GM21717 (cell line): ENCODE measurements at regions not wholly inside any gene's neighbourhood (a gene's known extent, or its start where the extent isn't known, plus 50 kb on each side); places are given as distances from the start of the nearest gene placed in this dataset.
"Not testable (repeated sequence)": the region's sequence is repeated elsewhere in the genome, so short reads cannot be mapped to it uniquely, and the experiment has no call there.

Experiments
- ATAC-seq: cut with Tn5 transposase; IDR thresholded peaks from one replicate; pipeline ENCODE4 v1.9.1; 2021; ENCODE audit warnings: mild to moderate bottlenecking, moderate library complexity; ENCODE audit not compliant: unreplicated experiment

DNA sequence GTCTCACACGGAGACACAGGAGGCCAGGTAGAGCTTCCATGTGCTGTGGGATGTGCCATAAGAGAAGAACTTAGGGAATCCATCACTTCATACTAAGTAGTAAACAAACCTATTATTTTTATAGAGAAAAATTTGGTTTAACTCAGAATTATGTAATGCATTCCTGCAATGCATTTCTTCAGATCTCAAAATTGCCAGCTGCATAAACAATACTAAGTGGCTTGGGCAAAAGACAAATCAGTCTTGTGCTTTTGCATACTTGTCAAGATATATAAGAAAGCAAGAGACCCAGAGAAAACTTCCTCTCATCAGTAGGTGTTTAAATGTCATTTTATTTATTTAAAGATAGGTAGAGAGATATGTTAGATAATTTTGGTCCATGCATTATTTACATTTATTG, 382.1 kb upstream of the CTSO start:
- no peak for ATAC-seq

DNA sequence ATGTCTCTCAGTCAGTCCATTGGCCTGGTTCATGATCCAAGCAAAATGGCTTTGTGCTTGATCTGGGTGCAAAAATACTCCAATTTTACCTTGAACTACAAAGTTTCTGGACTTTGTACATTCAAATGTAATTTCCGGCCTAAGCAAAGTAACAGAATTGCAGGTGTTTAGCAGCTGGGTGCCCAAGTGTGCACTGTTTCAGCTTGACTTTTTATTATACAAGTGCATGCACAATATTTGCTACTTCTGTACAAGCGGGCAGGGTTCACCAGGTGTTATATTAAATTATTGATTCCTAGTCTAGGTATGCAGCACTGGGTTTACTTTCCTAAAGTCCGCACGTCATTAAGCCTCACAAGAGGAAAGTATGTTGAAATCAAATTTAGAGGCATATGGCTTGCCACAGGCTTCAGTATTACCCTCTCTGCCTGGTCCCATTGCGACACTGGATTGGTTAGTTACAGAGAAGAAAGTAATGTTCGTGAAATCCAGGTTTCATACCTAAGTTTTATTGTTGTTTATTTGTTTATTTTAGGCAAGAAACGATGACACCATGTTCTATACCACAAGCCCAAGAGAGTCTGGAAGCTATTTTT, 376.9 kb upstream of the CTSO start:
- ATAC-seq, result no peak

DNA sequence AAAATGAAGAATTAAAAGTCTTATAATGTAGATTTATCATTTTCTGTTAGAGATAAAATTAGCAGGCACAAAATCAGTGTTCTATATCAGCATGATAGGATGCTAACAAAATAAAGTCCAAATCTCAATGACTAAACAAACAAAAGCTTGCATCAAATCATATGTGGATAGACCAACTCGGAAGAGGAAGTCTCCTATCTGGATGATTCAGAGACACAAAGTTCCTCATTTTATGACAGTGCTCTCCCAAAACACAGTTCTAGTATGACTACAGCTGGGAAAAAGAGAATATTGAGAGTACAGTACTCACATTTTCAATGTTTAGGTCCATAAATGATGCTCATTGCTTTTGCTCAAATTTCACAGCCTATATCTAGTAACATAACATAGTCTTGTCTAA, 376.1 kb upstream of the CTSO start:
- ATAC-seq, result no peak

DNA sequence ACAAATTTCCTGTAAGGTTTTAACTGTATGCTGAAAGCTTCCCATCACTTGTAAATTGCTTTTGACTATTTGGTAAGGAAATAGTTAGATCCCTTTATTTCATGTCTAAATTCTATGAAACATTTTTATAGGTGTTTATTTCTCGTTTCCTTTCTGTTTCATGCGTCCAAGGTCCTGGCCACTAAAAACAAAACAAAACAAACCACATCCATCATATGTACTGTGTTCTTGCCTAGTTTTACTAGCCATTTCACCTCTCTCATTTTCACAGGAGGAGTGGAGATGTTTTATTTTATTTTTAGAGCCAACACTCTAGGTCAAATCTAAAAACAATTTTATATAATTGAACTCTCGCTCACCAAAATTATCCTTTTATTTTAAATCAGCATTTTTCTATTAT, 375.2 kb upstream of the CTSO start:
- ATAC-seq, result no peak

DNA sequence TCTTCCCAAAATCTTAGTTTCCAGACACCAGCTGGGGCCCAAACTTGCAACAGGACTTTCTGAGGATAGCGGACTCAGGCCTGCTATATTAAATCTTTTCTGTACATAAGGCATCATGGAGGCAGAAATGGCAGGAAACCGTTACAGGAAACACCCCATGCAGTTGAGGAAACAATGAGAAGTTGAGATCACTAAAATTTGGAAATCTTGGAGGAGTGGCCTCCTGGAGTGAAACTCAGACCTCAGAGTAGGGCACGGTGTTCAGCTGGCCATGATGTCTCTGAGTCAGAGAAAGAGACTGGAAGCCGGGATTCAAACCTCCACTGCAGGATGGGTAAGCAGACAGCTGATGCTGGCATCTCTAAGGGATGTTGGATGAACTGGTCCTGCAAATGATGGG, 372.6 kb upstream of the CTSO start:
- ATAC-seq, result no peak

DNA sequence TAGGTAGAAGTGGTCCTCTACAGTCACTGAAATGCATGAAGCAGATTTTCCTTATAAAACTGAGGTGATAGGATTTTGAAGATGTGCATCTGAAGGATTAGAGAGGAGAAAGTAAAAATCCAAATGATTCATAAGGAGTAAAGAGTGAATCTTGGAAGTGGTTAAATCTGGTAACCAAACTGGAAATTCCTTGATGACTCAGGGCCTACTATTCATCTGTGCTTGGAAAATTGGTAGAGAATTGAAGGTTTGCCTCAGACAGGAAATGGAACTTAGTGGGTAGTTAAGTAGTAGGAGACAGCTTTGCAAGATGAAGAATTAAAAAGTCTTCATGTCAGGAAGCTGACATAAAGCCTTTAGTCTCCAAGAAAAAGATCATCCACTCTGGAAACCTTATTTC, 368.9 kb upstream of the CTSO start:
- ATAC-seq, result no peak

DNA sequence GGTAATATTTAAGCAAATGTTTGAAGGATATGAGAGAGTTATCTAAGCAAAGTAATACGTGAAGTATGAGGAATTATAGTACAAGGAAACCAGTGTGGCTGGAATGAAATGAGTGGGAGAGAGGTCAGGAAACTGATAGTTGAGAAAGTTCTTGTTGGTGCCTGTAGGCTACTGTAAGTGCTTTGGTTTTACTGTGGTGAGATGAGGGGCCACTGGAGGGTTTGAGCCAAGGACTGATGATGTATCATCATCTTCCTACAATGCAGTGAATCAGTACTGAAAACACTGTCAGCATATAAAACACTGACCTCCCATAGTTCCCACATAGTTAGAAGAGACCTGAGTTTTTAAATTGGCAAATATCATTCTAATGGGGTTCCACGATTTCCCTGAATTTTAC, 367.5 kb upstream of the CTSO start:
- no peak for ATAC-seq

DNA sequence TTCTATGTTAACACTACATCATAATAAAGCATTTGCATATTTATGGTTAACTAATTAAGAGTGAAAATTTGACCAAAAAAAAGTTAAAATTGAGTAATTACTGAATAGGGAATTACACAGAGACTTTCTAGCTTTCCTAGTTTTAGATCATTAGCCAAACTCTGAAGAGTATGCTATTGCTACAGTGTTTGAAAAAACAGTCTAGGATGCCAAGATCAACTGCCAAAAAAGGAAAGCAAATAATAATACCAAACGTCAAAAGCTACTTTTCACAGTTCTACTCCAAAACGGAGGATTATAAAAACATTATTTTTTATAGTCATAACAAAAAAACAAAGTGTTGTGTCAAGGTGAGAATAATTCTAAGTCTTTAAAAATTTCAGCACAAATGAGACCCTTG, 359.8 kb upstream of the CTSO start:
- no peak for ATAC-seq

DNA sequence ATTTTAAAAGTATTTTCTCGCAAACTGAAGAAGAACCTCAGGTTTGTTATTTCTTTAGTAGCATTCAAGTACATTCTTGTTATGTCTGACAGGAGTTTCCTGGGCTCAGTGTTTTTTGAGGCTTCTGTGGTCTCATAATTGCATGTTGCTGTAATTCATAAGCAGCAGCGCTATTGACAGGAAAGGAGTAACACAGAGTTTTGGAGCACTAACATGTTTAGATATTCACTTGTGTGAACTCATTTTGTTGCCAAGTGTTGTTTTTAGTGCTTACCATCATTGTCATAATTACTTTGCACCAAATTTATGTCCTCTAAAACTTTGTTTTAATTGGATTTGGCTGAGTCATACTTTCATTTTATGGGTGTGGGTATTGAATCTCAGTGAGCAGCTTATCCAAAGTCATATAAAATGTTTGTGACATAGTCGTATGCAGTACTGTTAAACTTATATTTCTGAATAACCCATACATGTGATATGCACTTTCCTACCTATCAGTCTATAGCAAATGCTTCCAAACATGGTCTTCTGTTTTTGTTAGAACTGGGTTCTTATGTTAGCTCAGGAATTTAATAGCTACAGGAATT, 358.7 kb upstream of the CTSO start:
- ATAC-seq, result no peak

DNA sequence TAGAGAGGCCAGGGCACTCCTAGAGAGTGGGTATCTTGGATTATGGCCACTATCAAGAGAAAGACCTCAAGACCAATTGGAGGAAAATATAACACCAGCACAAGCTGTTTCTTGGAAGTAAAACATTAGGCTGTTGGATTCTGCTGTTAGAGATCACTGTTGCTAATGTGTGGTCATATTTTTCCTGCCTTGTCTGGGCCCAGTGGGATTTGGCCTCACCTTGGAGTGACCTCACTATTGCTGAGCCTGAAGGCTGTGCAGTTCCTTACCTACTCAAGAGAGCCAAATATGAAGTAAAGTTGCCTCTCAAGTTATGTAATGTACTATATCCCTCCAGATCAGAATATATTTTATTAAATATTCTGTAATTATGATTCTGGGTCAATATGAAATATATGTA, 355.4 kb upstream of the CTSO start:
- ATAC-seq, result no peak

DNA sequence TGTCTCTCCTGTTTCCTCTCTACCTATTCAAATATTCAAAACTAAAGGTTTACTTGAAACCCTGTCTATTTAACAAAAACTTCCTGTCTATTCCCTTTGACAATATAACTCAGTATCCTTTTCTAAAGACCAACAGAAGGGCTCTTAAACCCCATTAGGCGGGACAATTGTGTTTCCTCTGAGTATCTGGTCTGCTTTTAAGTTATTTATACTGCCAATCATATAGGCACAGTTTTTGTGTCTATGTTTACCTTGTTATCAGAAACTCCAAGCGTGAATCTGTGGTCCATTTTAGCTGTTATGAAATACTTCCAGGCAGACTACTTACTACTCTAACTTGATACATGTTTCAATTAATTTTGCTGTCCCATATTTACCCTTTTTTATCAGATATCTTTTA, 350.0 kb upstream of the CTSO start:
- no peak for ATAC-seq

DNA sequence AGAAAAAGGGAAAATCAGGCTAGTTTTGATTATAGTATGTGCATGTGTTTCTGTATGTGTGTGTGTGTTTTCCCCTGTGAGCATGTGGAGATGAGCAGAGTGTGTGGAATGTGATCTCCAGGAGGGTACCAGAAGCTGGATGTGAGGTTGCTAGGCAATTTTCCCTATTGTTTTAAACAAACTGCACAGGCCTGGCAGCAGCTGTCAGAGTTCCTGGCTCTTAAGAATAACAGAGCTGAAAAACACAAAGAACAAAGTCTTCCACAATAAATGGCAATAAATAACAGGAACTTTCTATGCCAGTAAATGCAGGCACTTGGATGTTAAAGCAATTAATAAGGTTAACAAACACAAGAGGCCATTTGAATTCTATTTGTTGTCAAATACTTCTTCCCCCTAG, 344.6 kb upstream of the CTSO start:
- ATAC-seq, result no peak

DNA sequence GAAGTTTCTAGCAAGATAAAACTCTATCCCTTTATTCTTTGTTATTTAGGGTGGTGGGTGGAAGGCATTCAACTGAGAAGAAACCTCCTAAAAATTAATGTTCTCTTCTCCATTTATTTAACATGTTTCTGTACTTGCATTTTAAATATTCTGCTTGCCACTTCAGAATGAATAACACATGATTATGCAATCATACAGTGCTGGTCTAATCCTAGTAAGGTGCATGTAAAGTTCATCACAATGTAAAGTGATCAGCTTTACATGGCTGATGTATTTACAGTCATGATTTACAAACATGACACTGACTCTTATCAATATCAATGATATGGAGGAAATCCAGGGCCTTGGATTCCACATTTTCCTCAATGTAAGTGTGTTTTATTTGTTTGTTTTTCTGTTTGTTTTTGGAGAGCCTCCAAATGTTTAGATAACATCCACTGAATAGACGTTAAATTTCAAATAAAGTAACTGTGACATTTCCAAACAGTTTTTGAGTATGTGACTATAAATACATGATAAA, 342.1 kb upstream of the CTSO start:
- no peak for ATAC-seq

DNA sequence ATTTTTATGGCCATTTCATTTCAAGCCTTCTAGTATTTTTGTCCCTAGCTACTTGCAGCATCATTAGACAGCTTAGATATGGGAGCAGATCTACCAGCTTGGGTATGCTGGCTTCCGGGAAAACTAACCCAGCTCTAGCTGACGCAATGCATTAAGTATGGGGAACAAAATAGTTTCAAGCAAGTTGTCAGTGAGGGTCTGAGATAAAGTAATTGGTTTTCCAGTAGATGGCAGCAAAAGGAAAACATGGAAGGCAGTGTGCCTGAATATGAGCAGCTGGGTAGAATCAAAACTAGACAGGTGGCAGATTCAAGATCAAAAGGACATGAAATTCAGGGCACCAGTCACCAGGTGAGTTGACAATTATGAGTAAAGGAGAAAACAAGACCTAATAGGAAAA, 340.9 kb upstream of the CTSO start:
- no peak for ATAC-seq

DNA sequence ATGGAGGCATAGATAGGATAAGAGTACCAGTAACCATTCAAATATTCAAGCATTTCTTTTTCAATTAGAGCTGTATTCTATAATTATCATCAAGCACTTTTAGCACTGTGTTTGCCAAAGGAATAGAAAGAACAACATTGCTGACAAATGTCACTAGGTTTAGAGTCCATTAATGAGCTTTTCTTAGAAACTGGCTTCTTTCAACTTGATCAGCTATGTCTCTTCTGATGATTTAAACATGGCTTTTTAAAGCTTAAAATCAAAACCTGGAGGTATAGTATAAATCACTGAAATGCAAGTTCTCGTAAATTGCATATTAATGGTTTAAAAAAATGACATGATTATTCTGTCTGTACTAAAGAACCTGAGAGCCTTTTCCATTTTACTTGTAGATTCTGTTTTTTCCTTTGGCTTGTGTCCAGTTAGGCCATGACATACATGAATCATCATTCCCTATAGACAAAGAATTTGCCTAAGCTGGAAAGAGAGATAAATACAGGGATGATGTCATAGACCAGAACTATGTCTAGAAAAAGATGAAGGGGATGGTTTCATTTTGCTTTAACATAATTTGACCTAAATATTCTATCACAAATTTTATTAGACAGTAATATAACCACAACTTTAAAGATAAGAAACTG, 340.1 kb upstream of the CTSO start:
- no peak for ATAC-seq

DNA sequence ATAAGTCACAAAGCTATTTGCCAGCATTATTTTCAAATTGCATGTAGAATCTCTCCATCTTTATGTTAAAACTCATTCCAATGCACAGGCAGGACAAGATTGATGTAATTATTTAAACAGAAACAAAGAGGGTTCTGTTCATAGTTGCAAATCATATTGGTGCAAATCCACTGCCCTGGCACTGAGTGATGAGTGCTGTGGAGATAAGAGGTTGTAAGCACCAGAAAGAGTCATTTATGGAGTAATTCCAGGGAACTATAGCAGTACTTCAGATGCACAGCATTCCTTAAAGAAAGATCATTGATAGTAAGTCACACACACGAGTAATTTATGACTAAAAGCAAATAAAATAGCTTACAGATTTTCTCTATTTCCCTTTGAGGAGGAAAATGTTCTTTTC, 337.7 kb upstream of the CTSO start:
- ATAC-seq, result no peak

DNA sequence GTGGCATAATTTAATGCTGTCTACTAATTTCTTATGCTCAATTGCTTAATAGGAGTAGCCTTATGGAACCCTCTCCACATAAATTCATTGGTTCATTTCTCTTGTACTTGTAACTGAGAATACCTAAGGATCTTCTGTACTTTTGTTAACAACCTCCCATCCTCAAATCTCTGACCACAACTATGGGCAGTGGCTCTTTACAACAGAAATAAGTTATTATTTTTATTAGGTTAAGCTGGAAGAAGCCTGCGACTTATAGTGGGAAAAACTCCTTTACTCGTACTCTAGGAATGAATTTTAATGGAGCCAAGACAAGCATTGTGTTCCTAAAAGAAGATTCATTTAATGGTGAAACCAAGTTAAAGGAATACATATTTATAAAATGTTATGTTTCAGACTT, 337.1 kb upstream of the CTSO start:
- ATAC-seq, result no peak

DNA sequence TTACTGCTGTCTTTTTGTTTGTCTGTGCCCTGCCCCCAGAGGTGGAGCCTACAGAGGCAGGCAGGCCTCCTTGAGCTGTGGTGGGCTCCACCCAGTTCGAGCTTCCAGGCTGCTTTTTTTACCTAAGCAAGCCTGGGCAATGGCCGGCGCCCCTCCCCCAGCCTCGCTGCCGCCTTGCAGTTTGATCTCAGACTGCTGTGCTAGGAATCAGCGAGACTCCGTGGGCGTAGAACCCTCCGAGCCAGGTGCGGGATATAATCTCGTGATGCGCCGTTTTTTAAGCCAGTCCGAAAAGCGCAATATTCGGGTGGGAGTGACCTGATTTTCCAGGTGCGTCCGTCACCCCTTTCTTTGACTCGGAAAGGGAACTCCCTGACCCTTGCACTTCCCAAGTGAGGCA, 336.4 kb upstream of the CTSO start:
- not testable (repeated sequence) for ATAC-seq

DNA sequence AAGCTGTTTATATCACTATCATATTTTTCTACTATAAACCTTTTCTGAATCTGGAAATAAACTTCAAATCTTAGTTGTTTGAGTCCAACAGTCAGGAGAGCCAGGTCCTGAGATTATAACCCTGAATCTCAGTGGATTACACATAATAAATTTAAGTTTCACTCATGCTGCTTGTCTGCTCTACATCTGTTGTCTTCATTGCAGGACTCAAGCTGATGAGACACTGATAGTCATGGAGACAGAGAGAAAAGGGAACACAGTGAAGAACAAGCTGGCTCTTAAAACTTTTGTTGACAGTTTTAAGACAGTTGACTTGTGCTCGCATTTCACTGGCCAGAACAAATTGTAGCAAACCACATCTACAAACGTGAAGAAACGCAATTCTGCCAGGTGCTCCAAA, 327.0 kb upstream of the CTSO start:
- no peak for ATAC-seq

DNA sequence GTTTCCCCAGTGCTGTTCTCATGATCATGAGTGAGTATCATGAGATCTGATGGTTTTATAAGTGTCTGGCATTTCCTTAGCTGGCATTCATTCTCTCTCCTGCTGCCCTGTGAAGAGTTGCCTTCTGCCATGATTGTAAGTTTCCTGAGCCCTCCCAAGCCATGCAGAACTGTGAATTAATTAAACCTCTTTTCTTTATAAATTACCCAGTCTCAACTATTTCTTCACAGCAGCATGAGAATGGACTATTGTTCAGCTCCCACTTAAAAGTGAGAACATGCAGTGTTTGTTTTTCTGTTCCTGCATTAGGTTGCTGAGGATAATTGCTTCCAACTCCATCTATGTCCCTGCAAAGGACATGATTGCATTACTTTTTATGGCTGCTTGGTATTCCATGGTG, 311.7 kb upstream of the CTSO start:
- ATAC-seq, result no peak

DNA sequence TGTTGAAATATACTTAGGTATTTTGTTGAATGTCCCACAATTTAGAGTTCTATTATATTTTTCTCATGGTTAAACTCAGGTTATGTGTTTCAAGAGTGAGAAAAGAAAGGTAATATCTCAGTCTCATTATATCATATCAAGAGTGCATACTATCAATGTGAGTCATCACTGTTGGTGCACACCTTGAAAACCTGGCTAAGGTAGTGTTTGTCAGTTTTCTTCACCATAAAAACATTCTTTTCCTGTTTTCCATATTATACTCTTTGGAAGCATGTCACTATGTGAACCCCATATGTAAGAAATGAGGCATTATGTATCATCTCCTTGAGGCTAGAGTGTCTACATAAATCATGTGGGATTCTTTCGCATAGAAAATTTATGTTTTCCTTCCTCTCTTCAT, 307.6 kb upstream of the CTSO start:
- ATAC-seq, result no peak

DNA sequence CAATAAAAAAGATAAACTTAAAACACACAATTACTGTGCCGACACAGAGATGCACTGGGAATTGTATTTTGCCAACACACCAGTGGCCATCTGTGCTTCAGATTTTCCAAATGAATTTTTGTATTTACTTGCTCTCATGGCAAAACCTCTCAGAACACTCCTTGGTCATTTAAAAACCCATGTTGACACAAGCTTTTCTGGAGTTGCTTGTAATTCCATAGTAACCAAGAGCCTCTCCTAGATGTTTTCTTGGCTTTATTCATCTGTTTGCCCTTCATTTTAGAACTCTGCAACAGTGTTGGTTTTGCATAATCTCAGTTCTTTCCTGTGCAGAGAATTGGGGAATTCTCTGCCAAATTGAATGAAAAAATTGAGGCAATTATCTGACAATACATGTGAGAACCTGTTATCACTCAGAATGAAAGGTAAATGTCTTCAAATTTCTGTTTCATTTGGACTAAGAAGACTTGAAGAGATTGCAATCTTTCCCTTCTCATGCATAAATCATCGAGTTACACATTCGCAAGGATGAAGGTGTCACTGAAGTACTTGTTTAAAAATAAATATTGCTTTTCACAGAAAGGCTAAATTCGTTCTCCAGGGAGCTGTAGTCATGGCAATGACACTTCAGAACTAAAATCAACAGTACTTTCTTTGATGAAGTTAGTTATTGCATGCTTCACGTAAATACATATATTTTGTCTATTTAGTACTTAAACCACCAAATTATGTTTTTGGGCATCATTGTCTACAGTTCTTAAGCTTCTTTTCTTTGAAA, 301.8 kb upstream of the CTSO start:
- ATAC-seq, result no peak
